Vagina (tissue), 2 donors: ENCODE measurements at regions not wholly inside any gene's neighbourhood (a gene's known extent, or its start where the extent isn't known, plus 50 kb on each side); places are given as distances from the start of the nearest gene placed in this dataset.

ENCODE experiments used
- CTCF ChIP-seq, 3 experiments: fragments of 450-650 bp in 2 of 3; fragments of 200-600 bp in 1 of 3; sonication (generic) in 1 of 3; IDR thresholded peaks; one replicate each; pipeline ENCODE4 v1.5.1; 2017 to 2019; ENCODE audit warnings: antibody characterized with exemption in 3 of 3, mild to moderate bottlenecking in 2 of 3, moderate library complexity in 2 of 3
- POLR2AphosphoS5 ChIP-seq, 2 donors: sonication (generic); formaldehyde crosslinking; IDR thresholded peaks; one replicate each; pipeline ENCODE4 v1.9.0; 2017; ENCODE audit warnings: antibody characterized with exemption in 2 of 2, mild to moderate bottlenecking in 2 of 2, low read depth in 1 of 2; ENCODE audit not compliant: insufficient read depth in 1 of 2

GRCh38 chr18:41357708-41358107 is 597.3 kb upstream of the PIK3C3 start:
- TF ChIP-seq CTCF (IDR thresholded peaks at IDR 0.05) (no peak), POLR2AphosphoS5 (IDR thresholded peaks at IDR 0.05; ENCODE audit: insufficient read depth in 1 of 2, low read depth in 1 of 2) (no peak)
